Heart right ventricle (tissue), 16 donors: ENCODE measurements at regions not wholly inside any gene's neighbourhood (a gene's known extent, or its start where the extent isn't known, plus 50 kb on each side); places are given as distances from the start of the nearest gene placed in this dataset.

ENCODE experiments used
- ATAC-seq, 8 donors: fragments of 200-7000 bp; cut with Tn5 transposase; one replicate each; pipeline ENCODE4 v1.9.1; 2020; ENCODE audit warnings: mild to moderate bottlenecking in 8 of 8, moderate library complexity in 8 of 8, moderate number of reproducible peaks in 1 of 8
- DNase-seq, 2 donors: peaks; one replicate each; pipeline ENCODE4 v3.0.0-alpha.2; 2020
- H3K27ac ChIP-seq, 10 donors: fragments of 200-600 bp; sonication (generic) in 2 of 10; one replicate each; pipeline versions ENCODE4 v1.5.0 to v1.8.0; 2020 to 2022; ENCODE audit warnings: mild to moderate bottlenecking in 3 of 10
- H3K27me3 ChIP-seq, 7 donors: fragments of 200-600 bp; one replicate each; pipeline ENCODE4 v1.8.0; 2021 to 2022; ENCODE audit warnings: mild to moderate bottlenecking in 2 of 7
- H3K36me3 ChIP-seq, 9 donors: fragments of 200-600 bp; sonication (generic) in 1 of 9; one replicate each; pipeline versions ENCODE4 v1.5.0 to v1.8.0; 2020 to 2022; ENCODE audit warnings: mild to moderate bottlenecking in 2 of 9
- H3K4me1 ChIP-seq, 9 donors: fragments of 200-600 bp; sonication (generic) in 1 of 9; one replicate each; pipeline versions ENCODE4 v1.5.0 to v1.8.0; 2020 to 2022; ENCODE audit warnings: mild to moderate bottlenecking in 4 of 9
- H3K4me3 ChIP-seq, 10 donors: fragments of 200-600 bp; sonication (generic) in 2 of 10; one replicate each; pipeline versions ENCODE4 v1.5.0 to v1.8.0; 2020 to 2022; ENCODE audit warnings: mild to moderate bottlenecking in 7 of 10, moderate library complexity in 2 of 10
- H3K9me3 ChIP-seq, 11 donors: fragments of 200-600 bp in 10 of 11; sonication (generic) in 2 of 11; one replicate each; pipeline versions ENCODE4 v1.5.0 to v1.8.0; 2013 to 2022; ENCODE audit warnings: mild to moderate bottlenecking in 2 of 11, control low read depth in 1 of 11, moderate library complexity in 1 of 11
- WGBS, 2 donors: extraction: QIAGEN DNeasy Blood & Tissue Kit; methylation state at CpG; one replicate each; pipeline ENCODE4 v1.1.7; 2013; ENCODE audit warnings: inconsistent platforms in 1 of 2; 5-methylcytosine and 5-hydroxymethylcytosine counted together
- intact Hi-C, 10 donors: fragments of 100-400 bp; cut with DNase I; formaldehyde crosslinking; loops; one replicate each; pipeline versions ENCODE4 v1.11.1 to v1.14.2; 2022
- TF ChIP-seq, protein P1 (sequence below), 9 donors: fragments of 200-600 bp; sonication (generic) in 2 of 9; IDR thresholded peaks; one replicate each; pipeline versions ENCODE4 v1.5.0 to v1.8.0; 2021 to 2022; ENCODE audit warnings: antibody characterized with exemption in 9 of 9, mild to moderate bottlenecking in 5 of 9, moderate library complexity in 1 of 9
- donor health status: Arrhythmogenic right ventricular cardiomyopathy.
- donor health status: ischemic (EF 13 %, LVEDD 7.1; RV severe dilation, severe dysfunction).
- donor health status: healthy with polysubstance abuse.
- donor health status: DM: no; HTN: yes; CAD: no.
- donor health status: DM: no; HTN: no; CAD: no.
- donor health status: ischemic (EF 25% LVEDD 6.9; RV normal size, moderate dysfunction).
- donor health status: ischemic (EF 25% LVEDD 5.7; RV mildly dilated, moderate dysfunction).
- donor health status: healthy.
- donor health status: DM: yes; HTN: yes; CAD: no.
- donor health status: Ischemic cardiomyopathy.
- donor health status: ischemic (EF 35%, LVEDD 5.7; RV mildly dilated, moderate dysfunction).
- donor health status: nonischemic (EF 11% LVEDD 7.7; RV severe dilation, severe dysfunction).
- donor health status: DM: yes; HTN: yes; CAD: no.
- donor health status: PGD.
- donor health status: ischemic (EF 29% LVEDD 5.4; RV normal size, mild dysfunction).
- donor health status: nonischemic (EF 23%, LVEDD 6.1; RV moderate dilation, normal function).

GRCh38 chr10:90418869-90419652 is 438.8 kb downstream of the HTR7 start:
- H3K27ac ChIP-seq, result no peak overlapping the region
- H3K36me3 ChIP-seq, result no peaks in the 10 kb centered on the region
- peaks cover 0 to 10% (median 0%) of the 10 kb centered on the region in 11 donors for H3K9me3 ChIP-seq
- no peaks in the 10 kb centered on the region for H3K4me1 ChIP-seq
- no peak for ATAC-seq
- no peak overlapping the region for H3K4me3 ChIP-seq
- intact Hi-C loops, result no loop called here
- H3K27me3 ChIP-seq, result no peaks in the 10 kb centered on the region
- TF ChIP-seq, protein P1, sequence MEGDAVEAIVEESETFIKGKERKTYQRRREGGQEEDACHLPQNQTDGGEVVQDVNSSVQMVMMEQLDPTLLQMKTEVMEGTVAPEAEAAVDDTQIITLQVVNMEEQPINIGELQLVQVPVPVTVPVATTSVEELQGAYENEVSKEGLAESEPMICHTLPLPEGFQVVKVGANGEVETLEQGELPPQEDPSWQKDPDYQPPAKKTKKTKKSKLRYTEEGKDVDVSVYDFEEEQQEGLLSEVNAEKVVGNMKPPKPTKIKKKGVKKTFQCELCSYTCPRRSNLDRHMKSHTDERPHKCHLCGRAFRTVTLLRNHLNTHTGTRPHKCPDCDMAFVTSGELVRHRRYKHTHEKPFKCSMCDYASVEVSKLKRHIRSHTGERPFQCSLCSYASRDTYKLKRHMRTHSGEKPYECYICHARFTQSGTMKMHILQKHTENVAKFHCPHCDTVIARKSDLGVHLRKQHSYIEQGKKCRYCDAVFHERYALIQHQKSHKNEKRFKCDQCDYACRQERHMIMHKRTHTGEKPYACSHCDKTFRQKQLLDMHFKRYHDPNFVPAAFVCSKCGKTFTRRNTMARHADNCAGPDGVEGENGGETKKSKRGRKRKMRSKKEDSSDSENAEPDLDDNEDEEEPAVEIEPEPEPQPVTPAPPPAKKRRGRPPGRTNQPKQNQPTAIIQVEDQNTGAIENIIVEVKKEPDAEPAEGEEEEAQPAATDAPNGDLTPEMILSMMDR (IDR thresholded peaks at IDR 0.05), result no peak
- 69 to 78% methylated on average over 7 of the region's 7 CpGs for WGBS, 2 donors
- DNase-seq, result no peak

DNA sequence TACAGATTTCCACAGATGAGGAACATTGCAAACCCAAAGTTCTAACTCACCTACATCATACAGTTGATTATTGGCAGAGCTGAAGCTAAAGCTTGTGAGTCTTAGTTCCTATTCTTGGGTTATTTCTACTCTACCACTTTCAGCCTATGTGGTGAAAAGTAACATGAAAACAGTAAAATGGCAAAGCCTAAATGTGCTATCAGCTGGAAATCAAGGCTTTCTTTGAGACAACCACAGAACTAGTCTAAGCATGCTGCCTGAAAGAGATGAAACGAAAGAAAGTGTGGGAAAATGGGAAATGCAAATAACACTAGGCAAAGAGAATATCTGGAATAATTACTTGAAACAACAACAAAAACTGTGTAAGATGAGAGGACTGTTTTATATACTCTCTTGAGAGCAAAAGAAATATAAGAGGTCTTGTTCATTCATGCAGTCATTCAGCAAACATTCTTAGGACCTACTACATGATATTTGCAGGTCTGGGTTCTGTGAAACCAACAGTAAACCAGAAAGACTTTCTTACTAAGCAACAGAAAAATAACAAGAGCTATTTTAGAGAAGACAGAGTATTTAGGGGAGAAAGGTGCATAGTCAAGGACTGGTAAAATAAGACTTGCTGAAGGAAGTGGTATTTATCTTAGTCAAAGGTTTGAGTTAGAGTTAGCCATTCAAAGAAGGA is 437.1 kb downstream of the HTR7 start:
- Histone ChIP-seq H3K27ac (no peak overlapping the region), H3K4me3 (no peak overlapping the region), H3K4me1 (no peaks in the 10 kb centered on the region), H3K36me3 (no peaks in the 10 kb centered on the region), H3K27me3 (no peaks in the 10 kb centered on the region), H3K9me3 (peaks cover 0 to 14% (median 0%) of the 10 kb centered on the region in 11 donors)
- intact Hi-C loops, result no loop called here
- TF ChIP-seq, protein P1 (IDR thresholded peaks at IDR 0.05), result no peak
- DNase-seq (no peak), ATAC-seq (no peak)
- WGBS, 2 donors, result 83 to 90% methylated on average over 1 of the region's 1 CpG

GRCh38 chr10:90421874-90422273 is 436.0 kb downstream of the HTR7 start:
- DNase-seq (no peak), ATAC-seq (no peak)
- intact Hi-C loops, result no loop called here
- 85 to 91% methylated on average over 2 of the region's 2 CpGs for WGBS, 2 donors
- TF ChIP-seq, protein P1 (IDR thresholded peaks at IDR 0.05), result no peak
- no peak overlapping the region for H3K27ac ChIP-seq
- H3K9me3 ChIP-seq, result peaks cover 0 to 14% (median 0%) of the 10 kb centered on the region in 11 donors
- H3K36me3 ChIP-seq, result no peaks in the 10 kb centered on the region
- no peaks in the 10 kb centered on the region for H3K4me1 ChIP-seq
- H3K27me3 ChIP-seq, result no peaks in the 10 kb centered on the region
- no peak overlapping the region for H3K4me3 ChIP-seq

DNA sequence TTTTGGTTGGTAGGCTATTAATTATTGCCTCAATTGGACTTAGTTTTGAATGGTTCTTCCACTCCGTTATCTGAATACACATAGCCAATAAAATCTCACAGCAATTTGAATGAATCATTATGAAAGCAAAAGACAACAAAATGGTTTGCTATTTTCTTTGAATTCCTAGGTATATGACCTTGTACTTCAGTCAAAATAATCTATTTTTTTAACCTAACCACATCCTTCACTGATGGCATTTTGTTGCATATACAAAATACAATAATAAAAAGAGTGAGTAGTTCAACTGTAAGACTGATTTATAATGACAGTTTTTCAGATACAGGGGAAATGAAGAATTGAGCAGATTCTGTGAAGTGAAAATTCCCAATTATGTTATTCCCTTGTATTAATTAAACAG is 433.1 kb downstream of the HTR7 start:
- DNase-seq (no peak), ATAC-seq (no peak)
- Histone ChIP-seq H3K9me3 (peaks cover 0 to 14% (median 0%) of the 10 kb centered on the region in 11 donors), H3K27me3 (no peaks in the 10 kb centered on the region), H3K36me3 (no peaks in the 10 kb centered on the region), H3K4me3 (no peak overlapping the region), H3K4me1 (no peaks in the 10 kb centered on the region), H3K27ac (no peak overlapping the region)
- TF ChIP-seq, protein P1 (IDR thresholded peaks at IDR 0.05), result no peak
- intact Hi-C loops, result no loop called here
- WGBS, 2 donors, result 92 to 94% methylated on average over 1 of the region's 1 CpG
